WERI-Rb-1 (cell line): ENCODE measurements at regions not wholly inside any gene's neighbourhood (a gene's known extent, or its start where the extent isn't known, plus 50 kb on each side); places are given as distances from the start of the nearest gene placed in this dataset.

Source experiments
- DNase-seq: peaks from one replicate; pipeline ENCODE4 v3.0.0-alpha.2; 2020
- H3K27ac ChIP-seq: fragments of 250-450 bp; sonication (Bioruptor Pico); 2 replicates; pipeline ENCODE4 v1.5.1; 2020; ENCODE audit warnings: mild to moderate bottlenecking, moderate library complexity
- H3K27me3 ChIP-seq: fragments of 250-450 bp; sonication (Bioruptor Pico); 2 replicates; pipeline ENCODE4 v1.5.1; 2021; ENCODE audit warnings: mild to moderate bottlenecking, low read depth, moderate library complexity; ENCODE audit not compliant: insufficient read depth, severe bottlenecking
- H3K36me3 ChIP-seq: fragments of 250-450 bp; sonication (Bioruptor Pico); 2 replicates; pipeline ENCODE4 v1.5.1; 2020; ENCODE audit warnings: mild to moderate bottlenecking, moderate library complexity
- H3K4me3 ChIP-seq: 2 replicates; pipeline ENCODE4 v1.5.1; 2011; ENCODE audit warnings: low read depth, mild to moderate bottlenecking, control low read depth, low read length
- H3K9me3 ChIP-seq: fragments of 250-450 bp; sonication (Bioruptor Pico); 2 replicates; pipeline ENCODE4 v1.5.1; 2021; ENCODE audit warnings: mild to moderate bottlenecking, moderate library complexity; ENCODE audit not compliant: severe bottlenecking
- CTCF ChIP-seq: IDR thresholded peaks from 2 replicates; pipeline ENCODE4 v1.5.1; 2011; ENCODE audit warnings: low read depth, mild to moderate bottlenecking, control low read depth, inconsistent platforms, low read length

GRCh38 chr20:23207826-23208540 lies 121.9 kb upstream of the CD93 start:
- no peak for TF ChIP-seq CTCF
- DNase-seq = no peak
- no peak overlapping the region for H3K4me3 ChIP-seq
- H3K9me3 ChIP-seq = no peaks in the 10 kb centered on the region
- peaks cover 75% of the 10 kb centered on the region for H3K27me3 ChIP-seq
- H3K36me3 ChIP-seq = no peaks in the 10 kb centered on the region
- H3K27ac ChIP-seq = no peak overlapping the region

GRCh38 chr20:23206995-23207394 lies 120.9 kb upstream of the CD93 start:
- Histone ChIP-seq H3K9me3 (no peaks in the 10 kb centered on the region), H3K27ac (no peak overlapping the region), H3K4me3 (no peak overlapping the region), H3K36me3 (no peaks in the 10 kb centered on the region), H3K27me3 (peaks cover 75% of the 10 kb centered on the region)
- no peak for TF ChIP-seq CTCF
- DNase-seq = no peak

- Histone ChIP-seq H3K27me3 (peaks cover 80% of the 10 kb centered on the region), H3K36me3 (no peaks in the 10 kb centered on the region), H3K4me3 (no peak overlapping the region), H3K9me3 (no peaks in the 10 kb centered on the region), H3K27ac (no peak overlapping the region)
- DNase-seq = no peak
- no peak for TF ChIP-seq CTCF
Measured at GRCh38 chr20:23206061-23206460, 119.9 kb upstream of the CD93 start.

GRCh38 chr20:23205611-23206041 lies 119.5 kb upstream of the CD93 start:
- Histone ChIP-seq H3K36me3 (no peaks in the 10 kb centered on the region), H3K27ac (no peak overlapping the region), H3K9me3 (no peaks in the 10 kb centered on the region), H3K27me3 (peaks cover 81% of the 10 kb centered on the region), H3K4me3 (no peak overlapping the region)
- TF ChIP-seq CTCF = no peak
- no peak for DNase-seq

- DNase-seq = no peak
- Histone ChIP-seq H3K4me3 (no peak overlapping the region), H3K9me3 (no peaks in the 10 kb centered on the region), H3K27ac (no peak overlapping the region), H3K27me3 (peaks cover 81% of the 10 kb centered on the region), H3K36me3 (no peaks in the 10 kb centered on the region)
- TF ChIP-seq CTCF = no peak
Measured at GRCh38 chr20:23205211-23205610, 119.1 kb upstream of the CD93 start.
